Esophagus squamous epithelium (tissue), 4 donors: ENCODE measurements at regions not wholly inside any gene's neighbourhood (a gene's known extent, or its start where the extent isn't known, plus 50 kb on each side); places are given as distances from the start of the nearest gene placed in this dataset.

Experiments used
- POLR2A ChIP-seq, 4 donors: fragments of 450-650 bp; IDR thresholded peaks; one replicate each; pipeline ENCODE4 v1.6.1; 2017; ENCODE audit warnings: antibody characterized with exemption in 4 of 4, mild to moderate bottlenecking in 4 of 4, moderate library complexity in 3 of 4
- TF ChIP-seq, protein P1 (sequence below), 6 experiments: fragments of 450-650 bp in 4 of 6; fragments of 200-600 bp in 2 of 6; sonication (generic) in 2 of 6; IDR thresholded peaks; one replicate each; pipeline ENCODE4 v1.5.1; 2016 to 2019; ENCODE audit warnings: antibody characterized with exemption in 6 of 6, mild to moderate bottlenecking in 4 of 6, moderate library complexity in 4 of 6

DNA sequence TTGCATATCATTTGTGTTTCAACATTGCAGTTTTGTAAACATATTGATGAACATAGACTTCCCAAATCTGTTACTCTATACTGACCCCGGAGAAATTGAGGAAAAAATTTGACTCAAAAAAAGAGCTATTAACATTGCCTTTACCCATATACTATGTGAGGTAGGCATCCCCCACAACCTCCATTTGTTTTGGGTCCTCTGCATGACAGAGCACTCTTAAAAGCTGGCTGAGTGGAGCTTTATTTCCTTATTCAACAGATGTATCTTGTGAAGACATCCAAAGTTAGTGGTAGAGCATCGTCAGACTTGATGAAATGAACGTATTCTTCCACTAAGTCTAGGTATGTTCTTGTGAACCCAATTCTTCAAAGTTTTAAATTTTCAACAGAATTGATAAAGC lies 310.5 kb downstream of the CDH9 start:
- TF ChIP-seq, protein P1, sequence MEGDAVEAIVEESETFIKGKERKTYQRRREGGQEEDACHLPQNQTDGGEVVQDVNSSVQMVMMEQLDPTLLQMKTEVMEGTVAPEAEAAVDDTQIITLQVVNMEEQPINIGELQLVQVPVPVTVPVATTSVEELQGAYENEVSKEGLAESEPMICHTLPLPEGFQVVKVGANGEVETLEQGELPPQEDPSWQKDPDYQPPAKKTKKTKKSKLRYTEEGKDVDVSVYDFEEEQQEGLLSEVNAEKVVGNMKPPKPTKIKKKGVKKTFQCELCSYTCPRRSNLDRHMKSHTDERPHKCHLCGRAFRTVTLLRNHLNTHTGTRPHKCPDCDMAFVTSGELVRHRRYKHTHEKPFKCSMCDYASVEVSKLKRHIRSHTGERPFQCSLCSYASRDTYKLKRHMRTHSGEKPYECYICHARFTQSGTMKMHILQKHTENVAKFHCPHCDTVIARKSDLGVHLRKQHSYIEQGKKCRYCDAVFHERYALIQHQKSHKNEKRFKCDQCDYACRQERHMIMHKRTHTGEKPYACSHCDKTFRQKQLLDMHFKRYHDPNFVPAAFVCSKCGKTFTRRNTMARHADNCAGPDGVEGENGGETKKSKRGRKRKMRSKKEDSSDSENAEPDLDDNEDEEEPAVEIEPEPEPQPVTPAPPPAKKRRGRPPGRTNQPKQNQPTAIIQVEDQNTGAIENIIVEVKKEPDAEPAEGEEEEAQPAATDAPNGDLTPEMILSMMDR (IDR thresholded peaks at IDR 0.05): no peak
- no peak for TF ChIP-seq POLR2A (IDR thresholded peaks at IDR 0.05)
